ENCODE measurements at regions not wholly inside any gene's neighbourhood (a gene's known extent, or its start where the extent isn't known, plus 50 kb on each side); places are given as distances from the start of the nearest gene placed in this dataset. TPM values are rescaled to one million over a fixed set of nuclear protein-coding genes. Genes with fewer than 3 reads are reported as not detected.
A peak's percentile ranks its signal among the peaks of the same experiment; 100 is the strongest.

DNA sequence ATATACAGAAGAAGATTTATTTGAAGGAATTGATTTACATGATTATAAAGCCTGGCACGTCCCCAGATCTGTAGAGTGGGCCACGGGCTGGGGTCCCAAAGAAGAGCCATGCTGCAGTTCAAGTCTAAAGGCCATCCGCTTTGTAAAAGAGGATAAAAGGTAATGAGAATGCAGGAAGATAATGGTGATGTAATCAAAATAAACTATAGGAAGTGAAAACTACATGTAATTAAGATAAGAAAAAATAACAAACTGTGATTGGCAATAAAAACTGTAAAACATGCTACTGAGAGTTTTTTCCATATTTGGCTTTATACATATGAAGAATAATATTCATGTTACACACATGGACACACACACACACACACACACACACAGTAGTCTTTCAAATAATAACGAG lies 59.0 kb upstream of the TMEFF2 start:
- no peak for DNase-seq (ENCODE audit: low read depth)
- no peak overlapping the region for H3K4me3 ChIP-seq (ENCODE audit: low read depth, low read length)
- TF ChIP-seq, protein P1, sequence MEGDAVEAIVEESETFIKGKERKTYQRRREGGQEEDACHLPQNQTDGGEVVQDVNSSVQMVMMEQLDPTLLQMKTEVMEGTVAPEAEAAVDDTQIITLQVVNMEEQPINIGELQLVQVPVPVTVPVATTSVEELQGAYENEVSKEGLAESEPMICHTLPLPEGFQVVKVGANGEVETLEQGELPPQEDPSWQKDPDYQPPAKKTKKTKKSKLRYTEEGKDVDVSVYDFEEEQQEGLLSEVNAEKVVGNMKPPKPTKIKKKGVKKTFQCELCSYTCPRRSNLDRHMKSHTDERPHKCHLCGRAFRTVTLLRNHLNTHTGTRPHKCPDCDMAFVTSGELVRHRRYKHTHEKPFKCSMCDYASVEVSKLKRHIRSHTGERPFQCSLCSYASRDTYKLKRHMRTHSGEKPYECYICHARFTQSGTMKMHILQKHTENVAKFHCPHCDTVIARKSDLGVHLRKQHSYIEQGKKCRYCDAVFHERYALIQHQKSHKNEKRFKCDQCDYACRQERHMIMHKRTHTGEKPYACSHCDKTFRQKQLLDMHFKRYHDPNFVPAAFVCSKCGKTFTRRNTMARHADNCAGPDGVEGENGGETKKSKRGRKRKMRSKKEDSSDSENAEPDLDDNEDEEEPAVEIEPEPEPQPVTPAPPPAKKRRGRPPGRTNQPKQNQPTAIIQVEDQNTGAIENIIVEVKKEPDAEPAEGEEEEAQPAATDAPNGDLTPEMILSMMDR (IDR thresholded peaks at IDR 0.05; ENCODE audit: insufficient read depth, low read length), result no peak

DNA sequence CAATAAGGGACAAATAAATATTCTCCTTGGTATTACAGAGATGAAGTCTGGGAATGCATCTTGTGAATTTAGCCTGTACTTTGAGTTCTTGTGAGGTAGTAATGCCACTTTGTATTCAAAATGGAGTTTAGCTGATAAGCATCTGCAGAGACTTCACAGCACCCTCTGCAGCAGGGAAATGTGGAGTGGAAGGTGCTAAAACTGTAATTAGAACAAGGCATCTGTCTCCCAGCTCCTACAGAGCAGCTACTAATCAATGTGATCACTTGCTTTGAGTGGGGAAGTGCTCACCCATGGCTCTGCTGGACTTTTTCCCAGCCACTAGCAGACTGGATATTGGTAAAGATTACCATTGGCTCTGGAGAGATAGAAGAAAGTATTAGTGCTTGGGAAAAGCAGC lies 56.2 kb upstream of the TMEFF2 start:
- TF ChIP-seq, protein P1 (IDR thresholded peaks at IDR 0.05; ENCODE audit: insufficient read depth, low read length), result no peak
- no peak for DNase-seq (ENCODE audit: low read depth)
- no peak overlapping the region for H3K4me3 ChIP-seq (ENCODE audit: low read depth, low read length)

DNA sequence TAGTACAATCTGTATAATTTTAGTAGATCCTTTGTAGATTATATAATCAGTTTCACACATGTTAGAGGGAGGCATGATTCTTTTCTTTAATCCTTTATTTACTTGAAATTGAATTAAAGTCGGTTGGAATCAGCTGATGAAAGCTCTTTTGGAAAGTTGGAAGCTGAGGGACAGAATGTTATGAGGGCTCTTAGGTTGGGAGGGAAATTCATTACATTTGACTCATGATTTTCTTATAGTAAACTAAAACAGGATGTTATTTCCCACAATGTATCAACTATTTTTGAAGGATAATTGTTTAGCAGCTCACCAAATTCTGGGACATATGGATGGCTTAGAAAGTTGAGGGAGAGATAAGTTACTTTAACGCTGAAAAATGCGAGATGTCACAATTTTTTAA lies 52.7 kb upstream of the TMEFF2 start:
- DNase-seq (ENCODE audit: low read depth), result no peak
- H3K4me3 ChIP-seq (ENCODE audit: low read depth, low read length), result no peak overlapping the region
- TF ChIP-seq, protein P1 (IDR thresholded peaks at IDR 0.05; ENCODE audit: insufficient read depth, low read length), result no peak

DNA sequence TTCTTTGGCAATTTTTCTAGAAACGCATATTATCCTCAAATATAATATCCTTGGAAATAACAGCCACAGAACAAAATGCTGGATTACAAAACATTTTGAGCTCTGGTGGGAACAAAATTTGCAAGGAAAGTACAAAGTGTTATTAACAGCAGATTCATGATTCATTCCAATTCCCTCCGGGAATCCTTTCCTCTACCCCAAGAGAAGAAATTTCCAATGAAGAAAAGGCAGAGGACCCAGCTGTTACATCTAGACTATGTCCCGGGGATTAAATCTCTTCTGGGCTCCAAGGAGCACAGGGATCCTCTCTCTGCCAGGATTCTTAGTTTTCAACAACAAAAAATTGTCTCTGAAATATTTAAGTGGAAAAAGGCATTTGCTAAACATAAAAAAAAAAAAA lies 51.6 kb upstream of the TMEFF2 start:
- DNase-seq (ENCODE audit: low read depth), result no peak
- TF ChIP-seq, protein P1 (IDR thresholded peaks at IDR 0.05; ENCODE audit: insufficient read depth, low read length), result no peak

DNA sequence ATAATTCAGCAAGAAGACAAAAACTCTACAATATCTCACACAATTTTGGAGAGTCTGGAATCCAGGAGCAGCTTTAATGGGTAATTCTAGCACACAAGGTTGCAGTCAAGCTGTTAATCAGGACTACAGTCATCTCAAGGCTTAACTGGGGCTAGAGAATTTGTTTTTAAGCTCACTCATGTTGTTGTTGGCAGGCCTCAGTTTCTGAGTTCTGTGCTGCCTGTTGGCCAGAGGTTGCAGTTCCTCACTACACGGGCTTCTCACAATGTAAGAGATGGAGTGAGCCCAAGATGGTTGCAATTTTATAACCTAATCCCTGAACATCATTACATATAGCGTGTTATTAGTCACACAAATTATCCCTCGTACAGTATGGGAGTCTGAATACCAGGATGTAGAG lies 50.6 kb upstream of the TMEFF2 start:
- no peak overlapping the region for H3K4me3 ChIP-seq (ENCODE audit: low read depth, low read length)
- TF ChIP-seq, protein P1 (IDR thresholded peaks at IDR 0.05; ENCODE audit: insufficient read depth, low read length), result no peak
- DNase-seq (ENCODE audit: low read depth), result peak; percentile 60

More for the DNA sequence above, 51.6 kb upstream of the TMEFF2 start:
- no peak overlapping the region for H3K4me3 ChIP-seq (ENCODE audit: low read depth, low read length)

Small RNA genes lying in the stretch of these regions (small RNA-seq; reads per million reads assigned to genes)
- gene AC068135.1 (not detected), gene AC074290.1 (not detected), gene RF00017 (not detected), gene RF00273 (not detected), gene RNU6-169P (not detected)

Data from fibroblast of the aortic adventitia (primary cell).